IPS DF 4.7 (cell line): ENCODE measurements at regions not wholly inside any gene's neighbourhood (a gene's known extent, or its start where the extent isn't known, plus 50 kb on each side); places are given as distances from the start of the nearest gene placed in this dataset.
"Not testable (repeated sequence)": the region's sequence is repeated elsewhere in the genome, so short reads cannot be mapped to it uniquely, and the experiment has no call there.

ENCODE experiments used
- DNase-seq: peaks from one replicate; pipeline ENCODE4 v3.0.0-alpha.2; 2013; ENCODE audit warnings: low spot score; ENCODE audit errors: extremely low read depth

DNA sequence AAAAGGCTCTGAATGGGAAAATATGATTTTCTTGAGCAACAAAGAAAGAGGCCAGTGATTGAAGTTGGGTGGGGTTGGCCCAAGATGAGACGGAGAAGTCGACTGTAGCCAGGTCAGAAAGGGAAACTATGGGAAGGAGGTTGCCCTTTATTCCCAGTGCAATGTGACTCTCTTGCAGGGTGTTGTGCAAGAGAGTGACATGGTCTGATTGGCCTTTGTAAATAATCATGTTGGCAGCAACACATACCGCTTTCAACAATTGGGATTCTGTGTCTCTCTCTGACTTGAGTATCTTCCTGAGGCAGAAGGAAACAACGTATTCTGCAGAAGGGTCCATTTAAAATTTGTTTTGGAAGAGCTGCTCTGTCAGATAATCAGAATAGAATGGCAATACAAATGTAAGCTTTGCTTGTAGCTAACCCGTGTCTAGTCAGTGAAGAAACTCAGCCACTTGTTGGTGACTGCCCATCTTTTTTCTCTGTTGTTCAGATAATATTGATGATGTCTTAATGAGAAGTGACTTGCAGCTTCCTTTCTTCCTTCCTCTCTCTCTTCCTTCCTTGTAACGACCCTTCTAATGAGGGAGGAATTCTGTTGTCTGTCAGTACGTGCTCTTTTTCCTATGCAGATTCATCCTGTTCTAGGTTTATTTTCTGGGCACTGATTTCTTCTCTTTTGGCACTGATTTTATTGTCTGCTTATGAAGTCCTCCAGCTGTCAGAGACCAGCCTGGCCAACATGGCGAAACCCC, 311.0 kb upstream of the FAM98A start:
- no peak for DNase-seq

DNA sequence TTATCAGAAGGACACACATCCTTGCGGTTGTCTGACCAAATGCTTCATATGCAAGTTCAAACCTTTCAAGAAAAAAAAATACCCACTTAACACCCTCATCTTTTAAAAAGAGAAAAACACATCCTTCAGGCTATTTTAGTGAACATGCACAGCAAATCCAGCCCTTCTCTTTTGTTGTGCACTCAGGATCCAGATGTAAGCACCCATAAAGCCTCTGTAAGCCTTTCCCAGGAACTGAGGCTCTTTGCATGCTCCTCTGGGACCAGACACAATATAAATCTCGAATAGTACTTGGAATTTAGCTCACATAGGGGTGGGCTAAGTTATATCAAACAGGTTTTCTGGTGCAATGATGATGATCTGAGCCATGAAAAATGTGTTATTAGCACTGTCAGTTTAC, 308.8 kb upstream of the FAM98A start:
- DNase-seq: no peak

DNA sequence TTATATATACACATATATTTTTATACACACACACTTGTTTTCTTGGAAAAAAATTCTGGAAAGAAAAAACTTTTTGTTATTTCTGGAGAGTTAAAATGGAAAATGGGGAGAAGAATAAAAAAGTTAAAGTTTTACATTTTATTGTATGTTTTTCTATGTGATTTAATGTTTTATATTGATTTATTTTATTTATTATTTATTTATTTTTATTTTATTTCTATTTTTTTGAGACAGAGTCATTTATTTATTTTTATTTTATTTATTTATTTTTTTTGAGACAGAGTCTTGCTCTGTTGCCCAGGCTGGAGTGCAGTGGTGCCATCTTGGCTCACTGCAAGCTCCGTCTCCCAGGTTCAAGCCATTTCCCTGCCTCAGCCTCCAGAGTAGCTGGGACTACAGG, 307.0 kb upstream of the FAM98A start:
- not testable (repeated sequence) for DNase-seq

DNA sequence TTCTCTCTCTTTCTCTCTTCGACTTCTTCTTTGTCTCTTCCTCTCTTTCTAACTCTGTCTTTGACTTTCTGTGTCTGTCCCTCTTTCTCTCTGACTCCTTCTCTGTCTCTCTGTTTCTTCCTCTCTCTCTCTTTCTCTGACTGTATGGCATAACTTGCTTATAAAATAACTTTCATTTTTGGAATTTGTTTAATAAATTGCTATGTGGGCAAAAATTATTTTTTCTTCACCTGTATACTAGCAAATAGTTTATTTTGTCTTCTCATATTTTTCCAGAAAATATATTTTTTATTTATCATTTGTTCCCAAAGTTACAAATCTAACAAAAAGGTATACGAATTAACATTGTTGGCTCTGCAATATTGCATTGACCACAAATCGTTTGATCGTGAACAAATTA, 305.7 kb upstream of the FAM98A start:
- DNase-seq: no peak

DNA sequence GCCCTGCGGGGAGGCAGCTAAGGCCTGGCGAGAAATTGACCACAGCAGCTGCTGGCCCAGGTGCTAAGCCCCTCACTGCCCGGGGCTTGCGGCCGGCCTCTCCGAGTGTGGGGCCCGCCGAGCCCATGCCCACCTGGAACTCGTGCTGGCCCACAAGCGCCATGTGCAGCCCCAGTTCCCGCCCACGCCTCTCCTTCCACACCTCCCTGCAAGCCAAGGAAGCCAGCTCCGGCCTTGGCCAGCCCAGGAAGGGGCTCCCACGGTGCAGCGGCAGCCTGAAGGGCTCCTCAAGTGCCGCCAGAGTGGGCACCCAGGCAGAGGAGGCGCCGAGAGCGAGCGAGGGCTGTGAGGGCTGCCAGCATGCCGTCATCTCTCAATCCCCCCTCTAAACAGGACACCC, 304.6 kb upstream of the FAM98A start:
- no peak for DNase-seq

DNA sequence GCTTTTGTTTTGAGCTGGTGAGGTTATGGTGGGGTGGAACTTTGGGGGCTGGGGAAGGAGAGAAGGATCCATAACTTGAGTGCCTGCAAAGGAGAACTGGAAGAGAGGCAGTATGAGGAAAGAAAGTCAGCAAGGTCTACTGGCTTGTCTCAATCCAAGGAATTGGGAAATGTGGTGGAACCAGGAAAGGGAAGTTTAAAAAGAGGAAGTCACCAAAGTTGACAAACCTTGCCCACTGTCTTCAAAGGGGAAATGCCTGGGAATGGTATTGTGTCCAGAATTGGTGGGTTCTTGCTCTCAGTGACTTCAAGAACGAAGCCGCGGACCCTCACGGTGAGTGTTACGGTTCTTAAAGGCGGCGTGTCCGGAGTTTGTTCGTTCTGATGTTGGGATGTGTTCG, 304.1 kb upstream of the FAM98A start:
- DNase-seq: no peak

DNA sequence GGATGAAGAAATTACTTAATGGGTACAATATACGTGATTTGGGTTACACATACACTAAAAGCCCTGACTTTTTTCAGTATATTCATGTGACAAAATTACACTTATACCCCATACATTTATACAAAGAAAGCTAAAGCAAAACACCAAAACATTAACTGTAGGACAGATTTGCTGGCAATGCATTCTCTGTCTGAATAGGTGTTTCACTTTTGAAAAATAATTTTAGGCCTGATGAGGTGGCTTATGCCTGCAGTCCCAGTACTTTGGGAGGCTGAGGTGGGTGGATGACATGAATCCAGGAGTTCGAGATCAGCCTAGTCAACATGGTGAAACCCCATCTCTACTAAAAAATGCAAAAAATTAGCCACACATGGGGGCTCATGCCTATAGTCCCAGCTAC, 301.5 kb upstream of the FAM98A start:
- no peak for DNase-seq

DNA sequence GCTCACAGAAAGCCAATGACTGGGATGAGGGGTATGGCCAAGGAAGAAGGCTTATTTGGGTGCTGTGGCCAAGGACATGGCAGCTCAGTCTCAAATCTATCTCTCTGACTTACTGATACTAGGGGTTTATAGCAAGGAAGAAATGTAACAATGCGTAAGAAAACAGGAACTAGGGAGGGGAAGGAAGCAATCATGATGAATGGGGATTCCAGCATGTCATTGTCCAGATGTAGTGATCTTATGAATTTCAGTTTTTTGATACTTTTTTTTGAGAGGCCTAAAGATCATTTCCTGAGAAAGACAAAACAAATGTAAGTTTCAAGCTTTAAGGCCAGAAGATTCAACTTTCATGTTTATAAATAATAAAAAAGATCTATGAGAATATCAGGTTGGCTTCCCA, 298.6 kb upstream of the FAM98A start:
- no peak for DNase-seq

DNA sequence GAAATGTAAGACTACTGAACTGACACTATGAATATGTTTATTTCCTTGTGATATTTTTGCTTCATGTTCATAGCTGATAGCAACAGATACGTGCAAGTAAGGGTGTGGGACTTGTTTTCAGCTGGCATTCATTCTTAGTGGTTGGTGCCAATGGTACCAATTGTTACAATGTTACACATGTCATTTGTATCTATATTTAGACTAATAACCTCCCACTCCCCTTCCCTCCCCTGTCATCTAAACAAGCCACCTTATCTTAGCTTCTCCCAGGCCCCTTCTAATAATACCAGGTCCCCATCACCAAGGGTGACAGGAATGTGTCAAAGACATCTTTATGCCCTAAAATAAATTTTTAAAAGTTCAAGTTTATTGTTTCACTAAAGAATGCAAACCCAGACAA, 294.7 kb upstream of the FAM98A start:
- no peak for DNase-seq

DNA sequence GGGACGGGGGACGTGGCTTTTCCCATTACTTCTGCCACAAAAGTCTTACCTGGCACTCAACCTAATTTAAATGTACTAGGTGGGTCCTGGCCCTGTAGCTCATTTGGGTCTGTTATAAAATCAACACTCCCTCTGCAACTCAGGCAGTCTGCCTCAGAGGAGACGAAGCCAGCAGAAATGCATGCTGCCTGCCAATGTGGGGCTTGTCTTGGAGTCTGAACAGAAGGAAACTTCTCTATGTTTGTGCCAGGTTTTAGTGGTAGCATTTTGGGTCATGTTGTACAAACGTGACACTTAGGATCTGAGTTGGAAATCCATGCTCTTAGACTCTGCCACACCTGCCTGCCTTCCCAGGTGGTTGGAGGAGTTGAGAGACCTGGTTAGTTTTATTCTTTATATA, 292.5 kb upstream of the FAM98A start:
- no peak for DNase-seq

DNA sequence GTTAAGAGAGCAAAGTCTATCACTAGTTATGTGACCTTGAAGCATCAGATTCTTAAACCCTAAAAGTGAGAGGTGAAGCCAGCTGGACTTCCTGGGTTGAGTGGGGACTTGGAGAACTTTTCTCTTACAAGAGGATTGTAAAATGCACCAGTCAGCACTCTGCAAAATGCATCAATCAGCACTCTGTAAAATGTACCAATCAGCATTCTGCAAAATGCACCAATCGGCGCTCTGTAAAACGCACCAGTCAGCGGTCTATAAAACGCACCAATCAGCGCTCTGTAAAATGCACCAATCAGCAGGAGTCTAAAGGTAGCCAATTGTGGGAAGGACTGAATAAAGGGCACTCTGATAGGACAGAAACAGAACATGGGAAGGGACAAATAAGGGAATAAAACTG, 291.6 kb upstream of the FAM98A start:
- DNase-seq: no peak

DNA sequence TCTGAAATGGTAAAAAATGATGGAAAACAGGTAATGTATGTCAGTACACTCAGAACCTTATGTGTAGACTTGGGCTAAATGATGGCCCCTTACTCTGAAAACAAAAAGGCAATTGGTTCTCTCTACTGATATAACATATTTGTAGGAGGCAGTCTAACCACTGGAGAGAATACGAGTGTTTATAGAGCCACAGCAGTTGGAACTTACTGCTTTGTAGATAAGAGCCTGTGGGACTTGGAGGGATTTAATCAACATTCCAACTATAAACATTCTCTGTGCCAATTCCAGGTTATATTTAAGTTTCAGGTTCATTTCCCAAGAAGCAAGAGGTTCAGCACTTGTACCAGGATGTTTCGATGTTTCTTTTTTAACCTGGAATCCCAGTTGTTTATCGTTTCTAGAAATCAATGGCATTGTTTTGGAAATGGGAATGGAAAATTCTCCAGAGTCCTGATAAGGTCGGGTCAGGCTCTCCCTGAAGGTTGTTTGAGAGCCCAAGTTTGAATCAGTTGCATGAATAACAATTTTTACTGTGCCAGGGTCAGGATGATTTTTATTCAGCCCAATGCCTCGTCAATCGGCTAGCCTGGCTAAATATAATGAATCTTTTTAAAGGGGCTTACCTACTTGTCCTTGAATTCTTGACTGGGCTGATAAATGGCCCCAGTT, 278.4 kb upstream of the FAM98A start:
- no peak for DNase-seq

DNA sequence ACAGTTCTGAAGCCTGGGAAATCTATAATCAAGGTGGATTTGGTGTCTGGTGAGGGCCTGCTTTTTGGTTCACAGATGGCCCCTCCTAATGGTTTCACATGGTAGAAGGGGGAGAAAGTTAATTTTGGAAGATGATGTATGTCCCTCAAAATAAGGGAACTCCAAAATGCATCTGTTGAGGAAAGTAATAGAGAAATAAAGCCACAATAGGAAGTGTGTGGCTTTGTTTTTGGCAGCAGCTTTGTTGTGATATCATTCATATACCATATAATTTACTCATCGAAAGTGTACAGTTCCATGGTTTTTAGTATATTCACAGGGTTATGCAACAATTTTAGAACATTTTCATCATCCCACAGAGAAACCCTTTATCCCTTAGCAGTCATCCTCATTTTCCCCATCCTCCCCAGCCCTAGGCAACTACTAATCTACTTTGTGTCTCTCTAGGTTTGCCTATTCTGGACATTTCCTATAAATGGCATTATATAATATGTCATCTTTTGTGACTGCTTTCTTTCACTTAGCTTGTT, 274.0 kb upstream of the FAM98A start:
- DNase-seq: no peak

DNA sequence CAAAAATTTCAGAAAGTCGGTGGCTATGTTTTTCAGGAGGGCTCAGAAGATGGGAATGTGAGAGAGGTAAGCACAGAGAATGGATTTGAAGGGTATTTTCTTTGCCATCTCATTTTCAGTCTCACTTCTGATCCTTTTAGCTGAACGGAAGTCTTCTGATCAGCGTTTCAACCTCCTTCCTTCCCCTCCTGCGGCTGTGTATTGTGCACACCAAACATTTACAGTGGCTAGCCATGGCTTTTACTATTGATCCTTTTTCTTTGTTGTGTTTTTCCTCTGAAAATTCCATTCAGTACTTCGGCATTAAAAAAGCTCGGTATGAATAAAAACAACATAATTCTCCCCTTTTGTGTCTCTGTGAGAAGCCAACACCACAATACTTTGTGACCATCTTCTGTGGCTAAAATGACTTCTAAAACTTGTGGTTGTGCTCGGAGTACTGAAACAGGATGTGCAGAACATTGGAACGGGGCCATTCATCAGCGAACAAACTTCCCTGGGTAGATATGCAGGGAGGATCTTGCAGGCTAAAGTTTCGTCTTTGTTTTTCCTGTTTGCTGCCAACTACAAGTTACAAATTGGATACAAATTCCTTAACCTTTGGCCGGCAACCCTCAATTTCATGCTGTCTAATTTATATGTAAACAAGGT, 260.8 kb upstream of the FAM98A start:
- no peak for DNase-seq

DNA sequence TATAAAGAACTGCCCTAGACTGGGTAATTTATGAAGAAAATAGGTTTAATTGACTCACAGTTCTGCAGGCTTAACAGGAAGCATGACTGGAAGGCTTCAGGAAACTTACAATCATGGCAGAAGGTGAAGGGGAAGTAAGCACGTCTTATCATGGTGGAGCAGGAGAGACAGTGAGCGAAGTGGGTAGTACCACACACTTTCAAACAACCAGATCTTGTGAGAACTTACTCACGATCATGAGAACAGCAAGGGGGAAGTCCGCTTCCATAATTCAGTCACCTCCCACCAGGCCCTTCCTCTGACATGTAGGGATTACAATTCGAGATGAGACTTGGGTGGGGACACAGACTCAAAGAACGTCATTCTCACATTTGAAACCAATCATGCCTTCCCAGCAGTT, 260.1 kb upstream of the FAM98A start:
- no peak for DNase-seq

DNA sequence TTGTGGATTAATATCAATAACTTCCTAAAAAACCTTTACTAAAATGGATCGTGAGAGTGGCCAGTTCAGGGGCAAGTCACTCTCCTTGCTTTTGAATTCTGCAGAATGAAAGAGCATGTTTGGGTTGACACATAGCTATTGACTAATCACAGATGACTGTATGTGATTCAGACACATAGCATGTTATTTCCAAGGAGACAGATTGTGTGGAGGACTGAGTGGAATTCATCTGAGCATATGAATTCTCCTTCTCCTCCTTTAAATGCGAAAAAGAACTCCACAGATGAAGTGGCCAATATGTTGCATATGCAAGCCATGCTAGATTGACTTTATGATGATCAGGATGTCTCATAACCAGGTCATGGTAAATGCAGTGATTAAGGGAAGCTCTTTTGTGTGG, 249.4 kb upstream of the FAM98A start:
- DNase-seq: no peak

DNA sequence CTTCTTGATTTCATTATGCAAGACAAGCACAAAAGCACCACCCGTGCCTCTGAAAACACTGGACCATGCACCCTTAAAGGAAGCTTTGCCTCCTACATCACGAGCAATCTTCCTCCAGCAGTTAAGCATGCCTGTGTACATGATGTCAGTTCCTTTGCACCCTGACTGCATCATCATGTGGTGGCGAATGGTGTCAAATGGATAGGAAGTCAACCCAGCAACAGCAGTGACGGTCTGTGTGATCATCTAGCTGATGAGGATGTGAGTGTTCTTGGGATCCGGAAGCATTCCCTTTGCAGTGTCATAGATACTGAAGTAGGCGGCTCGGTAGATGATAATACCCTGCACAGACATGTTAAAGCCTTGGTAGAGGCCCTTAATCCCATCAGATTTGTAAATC, 240.7 kb upstream of the FAM98A start:
- DNase-seq: no peak

DNA sequence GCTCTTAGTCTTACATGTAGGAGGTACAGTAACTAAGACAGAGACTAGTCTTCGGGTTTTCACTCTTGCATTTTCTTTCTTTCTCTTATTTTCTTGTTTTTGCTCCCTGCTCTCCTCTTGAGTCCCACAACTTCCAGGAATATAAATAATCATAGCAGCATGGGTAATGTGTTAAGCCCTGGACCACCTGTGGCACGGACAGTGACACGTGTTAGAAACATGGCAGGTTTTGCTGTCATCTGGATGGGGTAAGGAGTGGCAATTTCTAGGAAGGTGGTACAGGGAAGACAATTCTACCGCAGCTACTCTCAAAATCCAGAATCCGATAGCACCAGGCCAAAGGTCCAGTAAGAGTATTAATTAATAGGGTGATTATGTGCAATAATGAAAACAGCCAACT, 237.5 kb upstream of the FAM98A start:
- DNase-seq: no peak

DNA sequence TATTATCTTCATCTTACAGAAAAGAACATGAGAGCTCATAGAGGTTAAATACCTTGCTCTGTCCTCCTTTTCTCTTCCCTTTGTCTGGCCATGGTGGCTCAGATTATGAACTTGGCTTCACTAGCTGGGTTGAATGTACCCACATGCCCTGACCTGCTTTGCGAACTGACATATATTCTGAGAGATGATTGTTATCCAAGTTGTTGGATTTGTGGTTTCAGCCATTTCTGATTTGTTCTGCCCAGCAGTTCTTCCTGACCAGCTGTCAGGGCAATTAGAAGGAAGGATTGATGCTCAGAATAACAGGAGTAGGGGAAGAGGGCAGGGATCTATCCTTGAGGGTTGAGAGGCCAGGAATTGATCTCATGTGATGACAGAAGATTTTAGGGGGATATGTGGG, 236.8 kb upstream of the FAM98A start:
- DNase-seq: no peak

DNA sequence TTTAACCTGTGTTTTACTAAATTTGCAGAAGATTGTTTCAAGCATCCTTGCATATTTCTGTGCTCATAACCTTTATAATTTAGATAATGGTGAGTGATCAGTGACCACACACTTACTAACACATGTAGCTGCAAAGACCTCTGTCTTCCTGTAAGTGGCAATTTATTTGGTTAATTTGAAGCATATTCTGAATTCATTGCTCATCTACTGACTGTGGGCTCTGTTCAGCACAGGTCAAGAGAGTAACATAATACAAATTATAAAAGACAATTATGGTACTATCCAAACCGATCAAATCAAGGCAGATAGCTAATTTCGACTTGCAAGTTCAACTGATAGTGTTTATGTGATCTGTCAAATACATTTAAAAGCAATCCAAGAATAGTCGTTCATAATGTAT, 223.9 kb upstream of the FAM98A start:
- DNase-seq: no peak

DNA sequence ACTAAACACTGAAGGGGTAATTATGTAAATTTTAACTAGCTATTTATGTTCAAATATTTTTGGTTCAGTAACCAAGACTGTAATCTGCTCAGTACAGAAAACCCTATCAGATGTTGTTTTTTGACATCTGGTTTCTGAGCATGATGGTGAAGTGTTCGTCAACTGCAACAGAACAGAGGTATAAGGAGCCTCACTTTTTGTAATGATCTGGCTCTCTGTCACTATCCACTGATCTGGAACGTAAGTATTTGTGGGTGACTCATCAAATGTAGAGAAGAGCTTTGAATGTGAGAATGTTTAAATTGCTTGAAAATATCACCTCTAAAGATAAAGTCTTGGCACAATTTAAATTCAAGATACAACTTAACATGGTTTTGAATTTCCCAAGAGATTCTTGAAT, 213.6 kb upstream of the FAM98A start:
- no peak for DNase-seq

DNA sequence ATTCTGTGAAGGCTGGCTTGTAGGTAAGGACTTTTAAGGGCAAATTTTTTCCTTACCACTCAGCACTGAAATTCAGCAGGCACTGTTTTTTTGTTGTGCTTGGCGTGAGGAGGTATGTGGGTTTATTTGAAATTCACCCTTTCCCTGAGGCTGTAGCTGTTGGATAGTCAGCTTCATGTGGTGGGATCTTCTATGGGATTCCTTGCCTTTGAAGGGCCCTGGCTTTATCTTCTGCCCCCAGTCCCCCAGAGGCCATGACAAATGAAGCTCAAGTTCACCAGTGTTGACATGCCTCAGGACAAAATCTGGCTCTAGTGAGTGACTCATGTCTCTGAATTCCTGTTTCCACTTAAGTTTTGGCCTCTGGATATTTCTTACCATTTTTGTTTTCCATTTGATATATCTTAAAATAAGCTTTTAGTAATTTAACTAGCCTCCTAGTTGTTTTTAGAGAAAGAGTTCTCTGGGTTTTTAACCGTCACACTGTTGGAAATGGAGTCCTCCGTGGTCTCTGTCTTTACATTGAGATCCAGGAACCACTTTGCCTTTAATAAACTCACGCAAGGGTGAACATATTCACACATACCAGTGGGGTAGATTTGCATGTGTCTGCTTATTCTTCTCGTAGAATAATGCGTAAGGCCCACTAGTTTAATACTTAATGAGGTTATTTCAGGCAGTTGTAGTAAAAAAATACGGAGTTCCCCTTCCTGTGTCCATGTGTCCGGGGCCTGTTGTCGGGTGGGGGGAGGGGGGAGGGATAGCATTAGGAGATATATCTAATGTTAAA, 211.1 kb upstream of the FAM98A start:
- DNase-seq: no peak
